GM12874 (cell line): ENCODE measurements at regions not wholly inside any gene's neighbourhood (a gene's known extent, or its start where the extent isn't known, plus 50 kb on each side); places are given as distances from the start of the nearest gene placed in this dataset.

Experiments used
- TF ChIP-seq, protein P1 (sequence below): IDR thresholded peaks from 2 replicates; pipeline ENCODE4 v1.5.1; 2011; ENCODE audit warnings: low read depth, mild to moderate bottlenecking, control low read depth, low read length, moderate library complexity; ENCODE audit not compliant: insufficient read depth

DNA sequence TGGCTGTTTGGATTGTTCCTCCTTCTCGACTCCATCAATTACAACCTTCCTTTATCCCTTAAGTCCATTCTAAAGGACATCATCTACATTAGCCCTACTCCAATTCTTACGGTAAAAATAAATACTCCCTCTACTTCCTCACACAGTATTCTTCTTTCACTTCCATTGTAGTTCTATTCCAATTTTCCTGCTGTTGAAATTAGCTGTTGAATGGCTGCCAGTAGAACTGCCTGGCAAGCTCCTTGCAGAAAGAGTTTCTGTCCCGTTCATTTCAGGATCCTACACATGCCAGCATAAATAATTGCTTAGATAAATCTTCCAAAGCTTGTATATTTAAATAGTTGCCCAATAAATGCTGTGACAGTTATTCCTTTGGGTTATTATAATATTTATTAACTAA lies 459.3 kb upstream of the TRIB2 start:
- TF ChIP-seq, protein P1, sequence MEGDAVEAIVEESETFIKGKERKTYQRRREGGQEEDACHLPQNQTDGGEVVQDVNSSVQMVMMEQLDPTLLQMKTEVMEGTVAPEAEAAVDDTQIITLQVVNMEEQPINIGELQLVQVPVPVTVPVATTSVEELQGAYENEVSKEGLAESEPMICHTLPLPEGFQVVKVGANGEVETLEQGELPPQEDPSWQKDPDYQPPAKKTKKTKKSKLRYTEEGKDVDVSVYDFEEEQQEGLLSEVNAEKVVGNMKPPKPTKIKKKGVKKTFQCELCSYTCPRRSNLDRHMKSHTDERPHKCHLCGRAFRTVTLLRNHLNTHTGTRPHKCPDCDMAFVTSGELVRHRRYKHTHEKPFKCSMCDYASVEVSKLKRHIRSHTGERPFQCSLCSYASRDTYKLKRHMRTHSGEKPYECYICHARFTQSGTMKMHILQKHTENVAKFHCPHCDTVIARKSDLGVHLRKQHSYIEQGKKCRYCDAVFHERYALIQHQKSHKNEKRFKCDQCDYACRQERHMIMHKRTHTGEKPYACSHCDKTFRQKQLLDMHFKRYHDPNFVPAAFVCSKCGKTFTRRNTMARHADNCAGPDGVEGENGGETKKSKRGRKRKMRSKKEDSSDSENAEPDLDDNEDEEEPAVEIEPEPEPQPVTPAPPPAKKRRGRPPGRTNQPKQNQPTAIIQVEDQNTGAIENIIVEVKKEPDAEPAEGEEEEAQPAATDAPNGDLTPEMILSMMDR, result no peak

DNA sequence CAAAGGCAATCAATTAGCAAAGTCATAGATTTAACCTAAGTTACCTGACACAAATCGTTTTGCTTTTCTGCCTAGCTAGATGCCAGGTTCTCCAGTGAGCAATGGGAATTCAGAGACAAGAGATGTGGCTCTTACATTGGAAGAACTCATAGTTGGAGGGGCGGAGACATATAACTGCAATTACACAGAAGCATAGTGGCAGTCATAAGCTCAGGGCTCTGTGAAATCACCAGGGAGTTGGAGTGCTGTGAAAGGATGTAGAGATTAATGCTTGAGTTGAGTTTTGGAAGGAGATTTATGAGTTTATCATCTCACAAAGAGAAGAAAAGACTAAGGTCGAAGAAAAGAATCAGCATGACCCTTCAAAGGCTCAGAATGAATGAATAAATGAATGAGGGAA lies 457.2 kb upstream of the TRIB2 start:
- TF ChIP-seq, protein P1, result no peak

DNA sequence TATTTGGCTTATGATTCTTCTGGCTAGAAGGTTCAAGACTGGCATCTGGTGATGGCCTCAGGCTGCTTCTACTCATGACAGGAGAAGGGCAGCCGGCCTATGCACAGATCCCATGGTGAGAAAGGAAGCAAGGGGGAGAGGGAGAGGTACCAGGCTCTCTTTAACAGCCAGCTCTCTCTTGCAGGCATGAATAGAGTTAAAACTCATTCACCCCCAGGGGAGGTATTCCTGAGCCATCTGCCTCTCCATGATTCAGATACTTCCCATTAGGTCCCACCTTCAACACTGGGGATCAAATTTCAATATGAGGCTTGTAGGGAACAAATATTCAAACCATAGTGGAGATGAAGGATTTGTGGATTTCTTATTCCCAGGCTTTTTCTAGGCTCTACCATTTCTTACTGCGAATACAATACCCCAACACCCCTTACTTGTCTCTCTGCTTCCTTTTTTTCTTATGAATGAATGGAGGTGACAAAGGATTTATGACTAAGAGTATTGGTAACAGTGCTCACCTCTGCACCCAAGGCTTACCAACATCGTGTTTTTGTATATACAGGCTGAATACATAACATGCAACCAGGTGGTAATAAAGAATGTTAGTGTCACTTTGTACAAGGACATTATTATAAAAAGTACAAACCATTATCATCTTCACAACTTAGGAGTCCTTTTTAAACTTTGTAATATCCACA lies 454.6 kb upstream of the TRIB2 start:
- TF ChIP-seq, protein P1, result no peak

DNA sequence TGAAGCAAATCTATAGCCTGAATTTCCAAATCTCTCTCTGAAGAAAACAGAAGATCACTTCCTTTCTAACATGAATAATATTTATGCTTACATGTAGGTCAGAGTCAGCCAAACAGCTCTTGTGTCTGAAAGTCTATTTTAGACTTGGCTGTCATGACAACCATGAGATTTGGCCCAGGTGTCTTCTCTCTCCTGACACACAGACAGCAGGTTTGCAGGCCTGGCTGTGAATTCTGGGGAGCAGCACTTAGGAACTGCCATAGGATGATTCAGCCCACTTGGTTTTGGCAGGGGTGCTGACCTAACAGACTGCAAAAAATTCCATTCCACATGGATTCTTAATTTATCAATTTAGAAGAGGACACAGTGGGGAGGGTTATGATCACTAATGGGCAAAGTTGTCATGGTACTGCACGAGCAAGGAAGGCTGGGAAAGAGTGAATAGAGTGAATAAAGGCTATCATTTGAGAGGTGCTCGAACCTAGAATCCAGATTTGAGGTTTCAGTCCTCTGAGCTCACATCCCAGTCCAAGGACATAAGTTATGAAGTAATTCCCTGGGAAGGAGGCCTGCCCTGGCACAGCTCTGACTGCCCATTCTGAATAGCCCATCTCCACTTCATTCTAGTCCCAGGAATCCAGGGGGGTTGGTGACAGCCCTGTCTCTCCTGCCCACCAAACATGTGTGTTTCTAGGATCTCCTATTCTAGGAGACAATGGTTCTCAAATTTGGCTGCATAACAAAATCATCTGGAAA lies 453.9 kb upstream of the TRIB2 start:
- TF ChIP-seq, protein P1, result no peak

DNA sequence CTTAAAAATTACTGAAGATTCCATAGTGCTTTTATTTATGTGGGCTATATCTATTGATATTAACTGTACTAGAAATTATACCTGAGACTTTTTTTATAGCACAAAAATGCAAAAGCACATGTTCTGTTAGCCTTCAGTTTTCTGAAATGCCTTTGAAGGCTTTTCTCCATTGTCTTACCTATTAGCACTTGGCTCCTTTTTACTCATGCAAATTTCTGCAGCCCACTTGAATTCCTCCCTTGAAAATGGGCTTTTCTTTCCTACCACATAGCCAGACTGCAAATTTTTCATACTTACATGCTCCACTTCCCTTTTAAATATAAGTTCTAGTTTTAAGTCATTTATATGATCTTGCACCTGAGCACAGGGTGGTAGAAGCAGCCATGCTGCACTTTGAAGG lies 453.0 kb upstream of the TRIB2 start:
- TF ChIP-seq, protein P1, result no peak

DNA sequence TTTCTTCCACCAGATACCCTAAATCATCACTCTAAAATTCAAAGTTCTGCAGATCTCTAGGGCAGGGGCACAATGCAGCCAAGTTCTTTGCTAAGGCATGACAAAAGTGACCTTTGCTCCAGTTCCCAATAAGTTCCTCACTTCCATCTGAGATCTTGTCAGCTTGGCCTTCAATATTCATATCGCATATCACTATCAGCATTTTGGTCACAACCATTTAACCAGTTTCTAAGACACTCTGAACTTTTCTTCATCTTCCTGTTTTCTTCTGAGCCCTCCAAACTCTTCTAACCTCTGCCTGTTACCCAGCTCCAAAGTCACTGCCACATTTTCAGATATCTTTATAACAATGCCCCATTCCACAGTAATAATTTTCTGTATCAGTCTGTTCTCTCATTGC lies 452.6 kb upstream of the TRIB2 start:
- TF ChIP-seq, protein P1, result no peak

DNA sequence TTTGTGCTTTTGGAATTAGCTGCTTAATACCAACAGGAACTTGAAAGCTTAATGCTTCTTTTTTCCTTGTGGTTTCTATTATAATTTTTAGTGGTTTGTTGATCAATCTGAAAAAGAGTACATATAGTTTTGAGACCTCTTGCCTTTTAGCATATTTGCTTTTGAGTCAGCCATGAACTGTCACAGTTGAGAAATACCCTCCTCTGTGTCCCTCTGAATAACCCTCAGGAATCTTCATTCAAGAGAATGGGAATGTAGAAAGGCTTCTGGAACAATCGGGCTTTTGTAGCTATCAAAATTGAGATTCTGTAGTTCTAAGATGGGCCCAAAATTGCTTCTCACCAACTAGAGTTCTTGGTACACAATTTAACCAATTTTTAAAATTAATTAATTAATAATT lies 451.1 kb upstream of the TRIB2 start:
- TF ChIP-seq, protein P1, result no peak
